ENCODE measurements at regions not wholly inside any gene's neighbourhood (a gene's known extent, or its start where the extent isn't known, plus 50 kb on each side); places are given as distances from the start of the nearest gene placed in this dataset.

- TF ChIP-seq EZH2 (optimal IDR thresholded peaks at IDR 0.05; ENCODE audit: low read depth, low read length) = no peak
- no peak for TF ChIP-seq CTCF (IDR thresholded peaks at IDR 0.05; ENCODE audit: low read length)
- TF ChIP-seq EZH2phosphoT487 (IDR thresholded peaks at IDR 0.05; ENCODE audit: low read length) = no peak
Observed at GRCh38 chr6:93083337-93084230, 335.8 kb downstream of the EPHA7 start.

All from MM.1S (cell line).